GM12874 (cell line): ENCODE measurements at regions not wholly inside any gene's neighbourhood (a gene's known extent, or its start where the extent isn't known, plus 50 kb on each side); places are given as distances from the start of the nearest gene placed in this dataset.

Experiments
- TF ChIP-seq, protein P1 (sequence below): IDR thresholded peaks from 2 replicates; pipeline ENCODE4 v1.5.1; 2011; ENCODE audit warnings: low read depth, mild to moderate bottlenecking, control low read depth, low read length, moderate library complexity; ENCODE audit not compliant: insufficient read depth

DNA sequence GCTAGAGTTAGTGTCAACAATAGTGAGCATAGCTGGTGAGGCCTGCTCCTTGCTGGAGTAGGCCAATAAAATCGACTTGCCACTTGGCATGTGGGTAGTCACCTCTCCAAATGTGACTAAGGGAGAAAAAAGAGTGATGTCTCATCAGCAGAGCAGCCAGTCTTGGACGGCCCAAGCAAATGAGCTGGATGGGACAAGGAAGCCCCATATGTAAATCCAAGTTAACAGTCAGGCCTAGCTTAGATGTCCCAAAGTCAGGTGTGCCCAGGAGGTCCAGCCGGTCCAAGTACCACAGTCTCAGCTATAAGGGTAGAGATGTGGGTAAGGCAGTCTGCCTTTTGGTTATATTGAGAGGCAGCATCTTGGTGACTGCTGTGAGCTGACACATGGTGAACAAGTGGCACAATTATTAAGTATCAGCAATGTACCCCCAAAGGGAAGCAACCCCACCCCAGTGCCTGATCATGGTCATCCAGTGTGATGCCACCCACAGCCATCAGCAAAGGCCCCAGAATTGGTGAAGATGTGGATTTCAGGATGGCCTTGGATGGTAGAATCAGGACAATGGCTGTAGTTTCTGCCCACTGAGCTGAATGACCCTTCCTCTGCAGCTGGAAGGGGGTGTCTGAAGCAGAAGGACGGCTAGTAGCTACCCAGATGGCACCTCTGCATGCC, 83.4 kb downstream of the TNFRSF13B start:
- TF ChIP-seq, protein P1, sequence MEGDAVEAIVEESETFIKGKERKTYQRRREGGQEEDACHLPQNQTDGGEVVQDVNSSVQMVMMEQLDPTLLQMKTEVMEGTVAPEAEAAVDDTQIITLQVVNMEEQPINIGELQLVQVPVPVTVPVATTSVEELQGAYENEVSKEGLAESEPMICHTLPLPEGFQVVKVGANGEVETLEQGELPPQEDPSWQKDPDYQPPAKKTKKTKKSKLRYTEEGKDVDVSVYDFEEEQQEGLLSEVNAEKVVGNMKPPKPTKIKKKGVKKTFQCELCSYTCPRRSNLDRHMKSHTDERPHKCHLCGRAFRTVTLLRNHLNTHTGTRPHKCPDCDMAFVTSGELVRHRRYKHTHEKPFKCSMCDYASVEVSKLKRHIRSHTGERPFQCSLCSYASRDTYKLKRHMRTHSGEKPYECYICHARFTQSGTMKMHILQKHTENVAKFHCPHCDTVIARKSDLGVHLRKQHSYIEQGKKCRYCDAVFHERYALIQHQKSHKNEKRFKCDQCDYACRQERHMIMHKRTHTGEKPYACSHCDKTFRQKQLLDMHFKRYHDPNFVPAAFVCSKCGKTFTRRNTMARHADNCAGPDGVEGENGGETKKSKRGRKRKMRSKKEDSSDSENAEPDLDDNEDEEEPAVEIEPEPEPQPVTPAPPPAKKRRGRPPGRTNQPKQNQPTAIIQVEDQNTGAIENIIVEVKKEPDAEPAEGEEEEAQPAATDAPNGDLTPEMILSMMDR = no peak

DNA sequence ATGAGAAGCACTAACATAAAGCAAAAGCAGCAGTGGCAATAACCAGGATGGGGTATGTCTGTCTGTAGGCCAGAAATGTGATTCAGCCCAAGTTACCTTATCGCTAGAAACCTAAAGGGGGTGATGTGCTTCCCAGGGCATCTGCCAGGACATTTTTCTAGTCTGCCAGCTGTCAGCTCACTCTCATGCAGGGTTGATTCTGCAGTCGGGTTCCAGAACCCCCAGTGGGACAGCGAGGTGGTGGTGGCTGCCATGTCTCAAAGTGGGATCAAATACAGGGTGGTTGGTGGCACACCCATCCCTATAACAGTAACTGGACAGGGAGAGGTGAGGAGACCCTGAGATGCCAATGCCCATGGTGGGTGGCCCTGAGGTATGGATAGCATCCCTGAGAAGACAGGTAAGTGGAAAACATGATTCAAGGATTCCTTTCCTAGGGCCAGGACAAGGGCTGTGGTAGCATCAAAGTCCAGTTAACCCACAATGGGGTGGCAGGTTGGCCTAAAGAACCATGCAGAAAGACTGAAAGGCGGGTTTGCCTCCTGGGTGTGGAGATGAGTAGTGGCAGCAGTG, 84.3 kb downstream of the TNFRSF13B start:
- TF ChIP-seq, protein P1 = no peak

DNA sequence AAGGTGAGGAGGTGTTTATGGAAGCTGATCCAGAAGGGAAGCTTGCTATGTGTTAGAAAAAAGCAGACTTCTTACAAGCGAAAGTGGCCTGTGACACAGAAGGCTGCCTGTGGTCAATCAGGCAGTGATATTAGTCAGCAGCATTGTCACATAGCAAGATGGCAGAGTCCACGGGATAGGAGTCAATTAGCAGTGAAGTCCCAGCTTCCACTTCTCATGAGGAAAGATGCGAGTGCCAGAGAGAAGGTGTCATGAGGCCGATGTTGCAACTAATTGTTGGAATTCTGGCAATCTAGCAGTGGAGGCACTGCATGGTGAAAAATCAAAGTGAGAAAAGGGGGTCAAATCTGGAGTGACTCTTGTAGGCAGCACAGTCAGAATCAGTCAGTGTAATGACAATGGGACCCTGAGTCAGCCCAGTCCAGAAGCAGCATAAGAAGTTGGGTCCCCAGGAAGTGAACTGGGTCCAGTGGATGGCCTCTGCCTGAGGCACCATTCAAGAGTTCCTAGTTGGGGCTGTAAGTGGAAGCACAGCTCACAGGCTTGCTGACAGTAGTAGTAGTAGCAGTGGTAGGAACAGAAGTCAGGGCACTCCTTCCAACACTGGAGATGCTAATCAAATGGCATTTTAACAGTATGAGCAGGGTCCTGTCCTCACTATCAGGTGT, 85.1 kb downstream of the TNFRSF13B start:
- TF ChIP-seq, protein P1 = no peak

DNA sequence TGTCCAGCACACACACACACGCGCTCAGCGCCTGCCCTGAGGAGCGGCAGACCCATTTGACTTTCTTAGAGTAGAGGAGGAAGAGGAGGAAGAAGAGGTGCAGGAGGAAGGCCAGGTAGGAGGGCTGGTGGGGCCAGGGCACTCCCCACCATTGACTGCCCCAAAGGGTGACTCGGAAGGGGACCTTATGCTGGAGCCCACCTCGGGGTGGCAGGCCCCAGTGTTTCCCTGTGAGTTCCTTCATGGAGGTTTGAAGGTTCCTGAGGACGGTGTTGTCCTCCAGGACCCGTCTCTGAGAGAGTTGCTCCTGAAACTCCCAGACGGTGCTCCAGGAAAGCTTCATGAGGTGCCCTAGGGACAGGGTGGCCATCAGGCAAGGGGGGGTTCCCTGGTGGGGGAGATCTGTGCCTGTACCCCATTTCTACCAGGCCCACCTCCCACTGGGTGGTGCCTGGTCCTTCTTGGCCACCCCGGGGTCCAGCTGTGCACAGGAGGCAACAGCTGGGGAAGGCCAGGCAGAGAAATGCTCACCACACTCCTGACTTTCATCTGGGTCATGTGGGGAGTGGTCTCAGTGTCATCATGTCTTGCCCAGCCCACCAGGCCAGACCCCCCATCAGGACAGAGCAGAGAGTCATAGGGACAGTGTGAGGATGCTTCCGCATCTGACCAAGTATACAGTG, 89.5 kb downstream of the TNFRSF13B start:
- TF ChIP-seq, protein P1 = no peak

DNA sequence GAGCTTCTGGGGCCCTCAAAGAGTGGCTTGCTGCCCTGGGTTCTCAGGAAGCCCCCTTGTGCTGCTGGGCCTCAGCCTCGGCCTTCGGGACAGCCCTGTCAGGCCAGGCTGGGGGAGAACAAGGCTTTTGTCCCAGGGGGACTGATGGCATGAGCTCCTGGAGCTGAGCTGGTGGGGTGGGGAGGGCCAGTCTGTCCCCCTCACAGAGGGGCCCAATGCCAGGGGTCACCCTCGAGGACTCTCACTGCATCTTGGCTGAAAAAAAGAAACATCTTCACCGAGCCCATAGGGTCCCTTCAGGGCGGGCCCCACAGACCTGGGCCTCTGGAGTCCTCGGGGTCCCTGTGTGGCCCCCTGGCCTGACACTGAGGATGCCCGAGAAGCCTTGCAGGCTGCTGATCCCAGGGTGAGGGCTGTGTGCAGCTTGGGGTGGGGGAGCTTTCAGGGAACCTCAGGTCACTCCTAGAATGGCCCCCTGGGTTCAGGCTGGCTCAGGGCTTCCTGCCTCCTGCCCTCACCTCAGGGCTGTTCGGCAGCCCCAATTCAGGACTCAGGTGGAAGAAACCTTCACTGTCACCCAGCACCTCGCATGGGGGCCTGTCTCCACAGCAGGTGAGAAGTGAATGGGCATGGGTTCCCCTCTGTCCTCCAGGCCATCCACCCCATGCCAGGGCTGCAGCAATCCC, 90.5 kb downstream of the TNFRSF13B start:
- TF ChIP-seq, protein P1 = no peak

DNA sequence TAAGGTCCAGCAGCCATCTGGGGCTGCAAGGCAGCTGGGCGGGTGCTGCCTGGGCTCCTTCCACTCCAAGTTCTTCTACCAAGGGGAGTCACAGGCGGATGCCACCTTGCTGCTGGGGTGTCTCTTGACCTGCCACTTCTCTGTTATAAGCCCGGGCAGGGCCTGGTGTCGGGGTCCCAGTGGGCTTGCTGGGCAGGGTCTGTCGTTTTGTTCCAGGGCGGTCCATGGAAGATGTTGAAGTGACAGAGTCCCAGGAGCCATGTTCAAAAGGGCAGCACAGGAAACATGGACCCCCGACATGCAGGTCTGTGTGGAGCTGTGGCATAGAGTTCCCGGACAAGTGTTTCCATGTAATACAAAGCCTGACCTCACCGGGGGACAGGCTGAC, 91.1 kb downstream of the TNFRSF13B start:
- TF ChIP-seq, protein P1 = no peak
